ENCODE measurements at regions not wholly inside any gene's neighbourhood (a gene's known extent, or its start where the extent isn't known, plus 50 kb on each side); places are given as distances from the start of the nearest gene placed in this dataset.

GRCh38 chr1:98075626-98076025, 154.8 kb upstream of the DPYD start:
- no peak overlapping the region for H3K4me3 ChIP-seq (ENCODE audit: control insufficient read depth, low read depth, low read length)
- DNase-seq (ENCODE audit: low read depth) = no peak
- TF ChIP-seq CTCF (IDR thresholded peaks at IDR 0.05; ENCODE audit: control insufficient read depth, insufficient read depth, low read depth, low read length, missing control alignments) = no peak

GRCh38 chr1:98073823-98074222, 153.0 kb upstream of the DPYD start:
- DNase-seq (ENCODE audit: low read depth) = no peak
- TF ChIP-seq CTCF (IDR thresholded peaks at IDR 0.05; ENCODE audit: control insufficient read depth, insufficient read depth, low read depth, low read length, missing control alignments) = no peak
- H3K4me3 ChIP-seq (ENCODE audit: control insufficient read depth, low read depth, low read length) = no peak overlapping the region

GRCh38 chr1:98073106-98073505, 152.3 kb upstream of the DPYD start:
- no peak for DNase-seq (ENCODE audit: low read depth)
- TF ChIP-seq CTCF (IDR thresholded peaks at IDR 0.05; ENCODE audit: control insufficient read depth, insufficient read depth, low read depth, low read length, missing control alignments) = no peak

GRCh38 chr1:98072047-98072446, 151.2 kb upstream of the DPYD start:
- no peak overlapping the region for H3K4me3 ChIP-seq (ENCODE audit: control insufficient read depth, low read depth, low read length)
- DNase-seq (ENCODE audit: low read depth) = no peak
- no peak for TF ChIP-seq CTCF (IDR thresholded peaks at IDR 0.05; ENCODE audit: control insufficient read depth, insufficient read depth, low read depth, low read length, missing control alignments)

More at GRCh38 chr1:98073106-98073505, 152.3 kb upstream of the DPYD start:
- H3K4me3 ChIP-seq (ENCODE audit: control insufficient read depth, low read depth, low read length) = no peak overlapping the region

GRCh38 chr1:98068016-98068415, 147.2 kb upstream of the DPYD start:
- DNase-seq (ENCODE audit: low read depth) = no peak

GRCh38 chr1:98066911-98067310, 146.1 kb upstream of the DPYD start:
- no peak for TF ChIP-seq CTCF (IDR thresholded peaks at IDR 0.05; ENCODE audit: control insufficient read depth, insufficient read depth, low read depth, low read length, missing control alignments)
- DNase-seq (ENCODE audit: low read depth) = no peak
- H3K4me3 ChIP-seq (ENCODE audit: control insufficient read depth, low read depth, low read length) = no peak overlapping the region

More at GRCh38 chr1:98068016-98068415, 147.2 kb upstream of the DPYD start:
- no peak overlapping the region for H3K4me3 ChIP-seq (ENCODE audit: control insufficient read depth, low read depth, low read length)
- no peak for TF ChIP-seq CTCF (IDR thresholded peaks at IDR 0.05; ENCODE audit: control insufficient read depth, insufficient read depth, low read depth, low read length, missing control alignments)

GRCh38 chr1:98059620-98060019, 138.8 kb upstream of the DPYD start:
- TF ChIP-seq CTCF (IDR thresholded peaks at IDR 0.05; ENCODE audit: control insufficient read depth, insufficient read depth, low read depth, low read length, missing control alignments) = no peak
- H3K4me3 ChIP-seq (ENCODE audit: control insufficient read depth, low read depth, low read length) = no peak overlapping the region
- DNase-seq (ENCODE audit: low read depth) = no peak
